ENCODE measurements at regions not wholly inside any gene's neighbourhood (a gene's known extent, or its start where the extent isn't known, plus 50 kb on each side); places are given as distances from the start of the nearest gene placed in this dataset.
A peak's percentile ranks its signal among the peaks of the same experiment; 100 is the strongest.
"Not testable (repeated sequence)": the region's sequence is repeated elsewhere in the genome, so short reads cannot be mapped to it uniquely, and the experiment has no call there.

GRCh38 chr12:93979189-93979588 lies 169.2 kb upstream of the PLXNC1 start:
- peak in 1 of 2 experiments; percentile 6 for DNase-seq

GRCh38 chr12:93980711-93981110 lies 167.7 kb upstream of the PLXNC1 start:
- peak in 1 of 2 experiments; percentile 74 for DNase-seq

- DNase-seq = no peak
Observed at GRCh38 chr12:93981411-93981810, 167.0 kb upstream of the PLXNC1 start.

GRCh38 chr12:93982771-93983315 lies 165.5 kb upstream of the PLXNC1 start:
- peak in 1 of 2 experiments; percentile 38 for DNase-seq

- no peak for DNase-seq
Observed at GRCh38 chr12:93984005-93984404, 164.4 kb upstream of the PLXNC1 start.

GRCh38 chr12:93989949-93990348 lies 158.4 kb upstream of the PLXNC1 start:
- no peak for DNase-seq

- peak; percentile 34 to 58 for DNase-seq
Observed at GRCh38 chr12:93990832-93991803, 157.3 kb upstream of the PLXNC1 start.

GRCh38 chr12:93991829-93992461 lies 156.4 kb upstream of the PLXNC1 start:
- no peak for DNase-seq

DNA sequence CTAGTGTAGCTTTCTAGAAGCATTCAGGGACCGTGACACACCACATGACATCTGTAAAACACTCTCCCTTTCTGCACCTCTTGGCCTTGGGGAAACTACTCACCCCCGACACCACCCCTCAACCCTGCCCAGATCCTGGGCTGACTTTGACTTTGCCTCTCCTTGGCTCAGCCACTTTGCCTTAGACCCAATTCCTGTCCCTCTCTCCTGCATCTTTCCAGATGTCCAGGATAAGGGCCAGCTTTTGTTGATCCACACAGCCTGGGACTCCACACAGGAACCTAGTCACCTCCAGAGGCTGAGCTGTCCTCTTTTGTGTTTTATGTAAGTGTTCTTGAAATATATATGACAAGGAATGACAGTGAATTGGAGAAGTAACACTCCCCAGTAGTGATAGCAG lies 153.7 kb upstream of the PLXNC1 start:
- DNase-seq = no peak

DNA sequence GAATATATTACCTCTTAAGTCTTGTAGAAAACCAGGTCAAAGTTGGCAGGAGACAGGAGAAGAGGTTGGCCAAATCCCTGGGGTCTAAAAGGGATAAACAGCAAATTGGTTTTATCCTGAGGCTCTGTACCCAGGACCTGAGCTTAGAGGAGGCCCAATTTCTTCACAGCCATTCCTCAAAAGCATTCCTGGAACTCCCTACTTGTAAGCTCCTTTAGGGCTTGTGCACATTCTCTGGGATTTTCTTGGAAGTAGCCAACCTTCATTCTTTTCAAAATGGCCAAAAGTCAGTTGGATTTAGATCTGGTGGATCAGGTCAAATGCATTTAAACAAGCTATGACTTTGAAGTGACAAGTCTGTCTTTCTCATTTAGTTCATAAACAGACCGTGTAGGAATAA lies 152.1 kb upstream of the PLXNC1 start:
- no peak for DNase-seq

DNA sequence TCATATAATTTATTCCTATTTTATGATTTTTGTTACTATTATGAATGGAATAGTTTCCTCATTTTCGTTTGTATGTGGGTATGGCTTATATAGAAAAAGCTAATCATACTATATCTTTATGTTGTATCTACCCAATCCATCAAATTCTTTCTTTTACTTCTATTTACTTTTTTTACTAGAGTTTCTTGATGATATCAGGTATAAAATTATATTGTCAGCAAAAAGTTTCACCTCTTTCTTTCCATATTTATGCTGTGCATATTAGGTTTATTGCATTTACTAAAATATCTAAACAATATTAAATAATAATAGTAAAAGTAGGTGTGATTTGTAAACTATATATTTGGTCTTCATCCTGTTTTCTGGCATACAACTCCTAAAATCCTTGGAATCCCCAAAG lies 146.7 kb upstream of the PLXNC1 start:
- no peak for DNase-seq

- DNase-seq = not testable (repeated sequence)
Observed at GRCh38 chr12:94002925-94003324, 145.5 kb upstream of the PLXNC1 start.

DNA sequence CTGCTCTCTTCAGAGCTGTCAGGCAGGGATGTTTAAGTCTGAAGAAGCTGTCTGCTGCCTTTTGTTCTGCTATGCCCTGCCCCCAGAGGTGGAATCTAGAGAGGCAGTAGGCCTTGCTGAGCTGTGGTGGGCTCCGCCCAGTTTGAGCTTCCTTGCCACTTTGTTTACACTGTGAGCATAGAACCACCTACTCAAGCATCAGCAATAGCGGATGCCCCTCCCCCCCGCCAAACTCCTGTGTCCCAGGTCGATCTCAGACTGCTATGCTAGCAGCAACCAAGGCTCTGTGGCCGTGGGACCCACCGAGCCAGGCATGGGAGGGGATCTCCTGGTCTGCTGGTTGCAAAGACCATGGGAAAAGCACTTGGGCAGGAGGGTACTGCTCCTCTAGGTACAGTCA lies 140.5 kb upstream of the PLXNC1 start:
- not testable (repeated sequence) for DNase-seq

- no peak for DNase-seq
Observed at GRCh38 chr12:94010307-94010706, 138.1 kb upstream of the PLXNC1 start.

- DNase-seq = no peak
Observed at GRCh38 chr12:94012071-94012470, 136.3 kb upstream of the PLXNC1 start.

- DNase-seq = no peak
Observed at GRCh38 chr12:94012590-94012989, 135.8 kb upstream of the PLXNC1 start.

GRCh38 chr12:94017247-94017646 lies 131.1 kb upstream of the PLXNC1 start:
- not testable (repeated sequence) for DNase-seq

DNA sequence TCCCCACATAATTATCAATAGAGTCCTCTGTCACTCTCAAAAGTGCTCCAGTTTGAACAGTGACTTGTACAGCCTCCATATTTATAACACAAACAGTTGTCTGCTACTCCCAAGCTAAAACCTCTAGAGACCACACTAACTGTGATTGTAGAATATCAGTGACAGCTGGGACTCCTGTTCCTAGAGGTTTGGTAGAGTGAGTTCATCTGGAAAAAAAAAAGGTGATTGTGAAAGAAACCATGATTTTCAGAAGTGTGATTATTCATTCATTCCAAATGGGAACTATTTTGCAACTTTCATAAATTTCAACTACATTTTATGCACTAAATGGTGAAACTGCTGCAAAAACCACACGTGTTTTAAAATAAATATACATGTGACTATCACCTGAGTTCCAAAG lies 128.0 kb upstream of the PLXNC1 start:
- DNase-seq = peak in 1 of 2 experiments; percentile 20

GRCh38 chr12:94023879-94024278 lies 124.5 kb upstream of the PLXNC1 start:
- DNase-seq = no peak

GRCh38 chr12:94025068-94025467 lies 123.3 kb upstream of the PLXNC1 start:
- DNase-seq = no peak

GRCh38 chr12:94025756-94026155 lies 122.6 kb upstream of the PLXNC1 start:
- DNase-seq = no peak

GRCh38 chr12:94026596-94026995 lies 121.8 kb upstream of the PLXNC1 start:
- DNase-seq = no peak

- peak in 1 of 2 experiments; percentile 36 for DNase-seq
Observed at GRCh38 chr12:94027561-94027960, 120.8 kb upstream of the PLXNC1 start.

GRCh38 chr12:94031763-94032162 lies 116.6 kb upstream of the PLXNC1 start:
- DNase-seq = no peak

Measured in NCI-H446 (cell line).